IMR-90 (cell line): ENCODE measurements at regions not wholly inside any gene's neighbourhood (a gene's known extent, or its start where the extent isn't known, plus 50 kb on each side); places are given as distances from the start of the nearest gene placed in this dataset.

Experiments
- ATAC-seq: fragments of 200-7000 bp; cut with Tn5 transposase; 2 replicates; pipeline ENCODE4 v1.9.1; 2020; ENCODE audit warnings: low read depth, mild to moderate bottlenecking, moderate library complexity
- BruUV-seq: library from RNA; stranded (reverse); fragments of 400-500 nt; replicated peaks from 2 replicates; lab custom pipeline; 2021; lab: Mats Ljungman, UMichigan
- CTCF ChIA-PET: fragments of 300-600 bp; formaldehyde crosslinking; extraction: SDS; loops from one replicate; lab custom pipeline; 2021; ENCODE audit warnings: antibody characterized with exemption; lab: Yijun Ruan, JAX
- POLR2A ChIA-PET: fragments of 300-600 bp; sonication (Branson Sonifier 250); formaldehyde crosslinking; loops from one replicate; lab custom pipeline; 2022; ENCODE audit warnings: antibody characterized with exemption; ENCODE audit not compliant: unreplicated experiment; lab: Charles Lee
- DNase-seq: peaks from one replicate; pipeline ENCODE4 v3.0.0; 2013
- H2AFZ ChIP-seq: replicated peaks from 2 replicates; pipeline ENCODE3; 2013; ENCODE audit warnings: low read length, mild to moderate bottlenecking; ENCODE audit not compliant: poor library complexity
- H2AK5ac ChIP-seq: 2 replicates; pipeline ENCODE4 v1.6.1; 2013; ENCODE audit warnings: low read depth, low read length, inconsistent platforms
- H2AK9ac ChIP-seq: replicated peaks from 2 replicates; pipeline ENCODE3; 2013; ENCODE audit warnings: mild to moderate bottlenecking, low read depth, low read length, moderate library complexity; ENCODE audit not compliant: poor library complexity
- H2BK120ac ChIP-seq: 2 replicates; pipeline ENCODE4 v1.6.1; 2013; ENCODE audit warnings: low read depth, low read length, inconsistent platforms
- H2BK15ac ChIP-seq: 3 replicates; pipeline ENCODE4 v1.6.1; 2013; ENCODE audit warnings: low read depth, low read length, inconsistent platforms
- H2BK20ac ChIP-seq: 2 replicates; pipeline ENCODE4 v1.6.1; 2013; ENCODE audit warnings: low read depth, mild to moderate bottlenecking, inconsistent platforms, low read length, moderate library complexity
- H2BK5ac ChIP-seq: 2 replicates; pipeline ENCODE4 v1.6.1; 2013; ENCODE audit warnings: mild to moderate bottlenecking, low read depth, low read length, inconsistent platforms; ENCODE audit not compliant: poor library complexity, severe bottlenecking
- H3K14ac ChIP-seq: replicated peaks from 2 replicates; pipeline ENCODE4 v1.6.1; 2013; ENCODE audit warnings: low read depth, low read length, inconsistent platforms
- H3K18ac ChIP-seq: 2 replicates; pipeline ENCODE4 v1.6.1; 2013; ENCODE audit warnings: low read depth, low read length, control low read depth
- H3K23ac ChIP-seq: 2 replicates; pipeline ENCODE4 v1.6.1; 2013; ENCODE audit warnings: low read depth, low read length, inconsistent platforms
- H3K27ac ChIP-seq: 2 replicates; pipeline ENCODE4 v1.5.1; 2013; ENCODE audit warnings: mild to moderate bottlenecking, control low read depth, low read length; ENCODE audit not compliant: insufficient read depth
- H3K27me3 ChIP-seq: 2 replicates; pipeline ENCODE4 v1.6.1; 2013; ENCODE audit warnings: low read length; ENCODE audit not compliant: control insufficient read depth, insufficient read depth
- H3K36me3 ChIP-seq: 2 replicates; pipeline ENCODE4 v1.6.1; 2013; ENCODE audit warnings: low read length, mixed read lengths; ENCODE audit not compliant: control insufficient read depth, insufficient read depth
- H3K4ac ChIP-seq: 2 replicates; pipeline ENCODE4 v1.6.1; 2013; ENCODE audit warnings: low read depth, low read length, inconsistent platforms
- H3K4me1 ChIP-seq: 2 replicates; pipeline ENCODE4 v1.6.1; 2013; ENCODE audit warnings: low read length, mixed read lengths; ENCODE audit not compliant: control insufficient read depth, insufficient read depth
- H3K4me2 ChIP-seq: 2 replicates; pipeline ENCODE4 v1.6.1; 2013; ENCODE audit warnings: low read depth, mild to moderate bottlenecking, control low read depth, low read length, moderate library complexity
- H3K4me3 ChIP-seq: 2 replicates; pipeline ENCODE4 v1.5.1; 2013; ENCODE audit warnings: low read depth, mild to moderate bottlenecking, control low read depth, low read length, moderate library complexity; ENCODE audit not compliant: insufficient read depth
- H3K56ac ChIP-seq: 2 replicates; pipeline ENCODE4 v1.6.1; 2013; ENCODE audit warnings: low read length, inconsistent platforms; ENCODE audit not compliant: insufficient read depth; ENCODE audit errors: extremely low read depth
- H3K79me1 ChIP-seq, 2 experiments: 2 replicates each; pipeline ENCODE4 v1.6.1; 2013; ENCODE audit warnings: low read length in 2 of 2, inconsistent platforms in 1 of 2, low read depth in 1 of 2
- H3K9ac ChIP-seq: 2 replicates; pipeline ENCODE4 v1.6.1; 2013; ENCODE audit warnings: low read depth, low read length, control low read depth
- H3K9me1 ChIP-seq: 2 replicates; pipeline ENCODE4 v1.6.1; 2013; ENCODE audit warnings: low read length, inconsistent platforms; ENCODE audit not compliant: insufficient read depth
- H3K9me3 ChIP-seq: 2 replicates; pipeline ENCODE4 v1.6.1; 2013; ENCODE audit warnings: low read length; ENCODE audit not compliant: control insufficient read depth, insufficient read depth
- H4K20me1 ChIP-seq: 2 replicates; pipeline ENCODE4 v1.6.1; 2013; ENCODE audit warnings: low read length, inconsistent platforms; ENCODE audit not compliant: insufficient read depth
- H4K5ac ChIP-seq: 2 replicates; pipeline ENCODE4 v1.6.1; 2013; ENCODE audit warnings: mild to moderate bottlenecking, low read depth, low read length, control low read depth
- H4K8ac ChIP-seq, 2 experiments: 2 replicates each; pipeline ENCODE4 v1.6.1; 2013; ENCODE audit warnings: low read depth in 2 of 2, low read length in 2 of 2, control low read depth in 1 of 2, inconsistent platforms in 1 of 2
- H4K91ac ChIP-seq: 2 replicates; pipeline ENCODE4 v1.6.1; 2013; ENCODE audit warnings: low read depth, low read length, inconsistent platforms; ENCODE audit not compliant: insufficient read depth
- BHLHE40 ChIP-seq: fragments of 150-350 bp; IDR thresholded peaks from 2 replicates; pipeline ENCODE4 v1.6.1; 2016; ENCODE audit warnings: mild to moderate bottlenecking, low read depth, low read length
- CEBPB ChIP-seq: IDR thresholded peaks from 2 replicates; pipeline ENCODE4 v1.6.1; 2012; ENCODE audit warnings: low read depth, low read length, improper control_type of control experiment
- CHD1 ChIP-seq: IDR thresholded peaks from 2 replicates; pipeline ENCODE4 v1.6.1; 2012; ENCODE audit warnings: low read depth, low read length, improper control_type of control experiment
- FOS ChIP-seq: fragments of 150-350 bp; IDR thresholded peaks from 2 replicates; pipeline ENCODE4 v1.6.1; 2016; ENCODE audit warnings: low read depth, low read length
- MAFK ChIP-seq: IDR thresholded peaks from 2 replicates; pipeline ENCODE4 v1.6.1; 2012; ENCODE audit warnings: low read depth, low read length, improper control_type of control experiment
- MXI1 ChIP-seq: IDR thresholded peaks from 2 replicates; pipeline ENCODE4 v1.6.1; 2012; ENCODE audit warnings: low read depth, mild to moderate bottlenecking, low read length, moderate library complexity, borderline replicate concordance
- NFE2L2 ChIP-seq: fragments of 150-350 bp; IDR thresholded peaks from 2 replicates; pipeline ENCODE4 v1.6.1; 2016; ENCODE audit warnings: low read depth, mild to moderate bottlenecking, low read length
- POLR2A ChIP-seq: IDR thresholded peaks from 2 replicates; pipeline ENCODE4 v1.6.1; 2012; ENCODE audit warnings: mild to moderate bottlenecking, low read depth, low read length
- RAD21 ChIP-seq: IDR thresholded peaks from 2 replicates; pipeline ENCODE4 v1.6.1; 2012; ENCODE audit warnings: low read length, improper control_type of control experiment
- RFX5 ChIP-seq: IDR thresholded peaks from 2 replicates; pipeline ENCODE4 v1.8.0; 2012; ENCODE audit warnings: low read depth, mild to moderate bottlenecking, low read length, moderate library complexity
- SMC3 ChIP-seq: fragments of 150-350 bp; IDR thresholded peaks from 2 replicates; pipeline ENCODE4 v1.6.1; 2016; ENCODE audit warnings: low read depth, mild to moderate bottlenecking, antibody characterized with exemption, low read length, moderate library complexity
- WGBS, 2 experiments: methylation state at CpG; one replicate each; pipeline versions ENCODE4 v1.1.5 to v1.1.7; 2013; ENCODE audit warnings: missing lambda C conversion rate in 2 of 2; ENCODE audit not compliant: insufficient read length in 1 of 2; ENCODE audit errors: extremely low coverage in 2 of 2; 5-methylcytosine and 5-hydroxymethylcytosine counted together
- dilution Hi-C: fragments of 300-500 bp; cut with HindIII; formaldehyde crosslinking; loops from one replicate; pipeline ENCODE4 v1.14.3; 2018; ENCODE audit warnings: low sequenced_read_pairs; ENCODE audit not compliant: unreplicated experiment
- in situ Hi-C: fragments of 300-500 bp; cut with MboI; formaldehyde crosslinking; loops from 3 replicates; pipeline ENCODE4 v1.14.3; 2019; ENCODE audit warnings: low sequenced_read_pairs, inconsistent platforms, mixed read lengths
- intact Hi-C: fragments of 100-400 bp; cut with micrococcal nuclease; formaldehyde crosslinking; loops from 2 replicates; pipeline ENCODE4 v1.10.0; 2022
- TF ChIP-seq, protein P1 (sequence below): fragments of 150-350 bp; IDR thresholded peaks from 2 replicates; pipeline ENCODE4 v1.6.1; 2016; ENCODE audit warnings: low read depth, mild to moderate bottlenecking, low read length, moderate library complexity, borderline replicate concordance
- TF ChIP-seq, protein P2 (sequence below): fragments of 150-350 bp; IDR thresholded peaks from 2 replicates; pipeline ENCODE4 v1.6.1; 2017; ENCODE audit warnings: mild to moderate bottlenecking, antibody characterized with exemption, low read length, low read depth
- TF ChIP-seq, protein P3 (sequence below): conservative IDR thresholded peaks from 2 replicates; pipeline ENCODE4 v1.5.1; 2012; ENCODE audit warnings: mild to moderate bottlenecking, low read depth, low read length, improper control_type of control experiment

DNA sequence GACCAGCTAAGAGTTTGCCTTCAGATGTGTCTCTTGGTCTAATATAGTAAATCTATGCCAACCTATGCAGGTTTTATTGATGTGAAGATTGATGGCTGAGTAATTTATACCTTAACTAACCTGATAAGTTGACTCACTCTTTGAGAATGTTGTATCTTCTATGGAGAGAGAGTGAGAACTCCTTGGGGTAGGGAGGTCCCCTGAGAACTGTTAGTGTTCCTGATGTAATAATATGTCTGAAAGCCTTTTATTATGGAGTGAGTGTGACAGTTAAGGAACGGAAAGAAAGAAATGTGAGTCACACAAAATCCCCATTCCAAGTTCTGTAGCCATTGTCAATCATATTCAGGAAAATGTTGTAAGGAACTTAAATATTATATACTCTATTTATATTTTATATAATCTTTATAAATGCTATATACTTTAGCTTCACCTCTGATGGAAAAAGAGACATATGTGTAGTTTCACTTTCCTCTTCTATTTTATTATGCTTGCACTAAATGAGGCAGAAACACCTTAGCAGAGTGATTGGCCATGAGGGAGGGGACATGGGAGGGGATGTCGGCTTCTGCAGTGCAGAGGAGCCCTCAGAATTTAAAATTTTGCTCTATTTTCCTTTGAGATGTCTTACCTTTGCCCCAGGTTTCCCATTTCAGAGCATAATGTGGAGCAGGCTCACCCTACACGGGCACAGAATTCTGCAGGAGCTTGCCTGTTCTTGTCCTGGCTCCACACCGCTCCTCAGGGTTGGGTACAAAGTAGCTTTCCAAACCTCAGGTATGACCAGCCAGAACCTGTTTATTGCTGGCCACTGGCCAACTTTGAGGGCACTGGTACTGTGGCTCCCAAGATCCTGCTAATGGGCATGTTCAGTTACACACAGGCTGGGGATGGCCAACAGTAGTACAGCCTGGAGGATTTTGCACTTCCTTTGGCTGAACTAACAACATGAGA is 57.7 kb downstream of the ARF6 start:
- Histone ChIP-seq H2BK5ac (no peak overlapping the region), H3K18ac (peak overlapping the region; percentile 17; the same call in 1 of the 2 replicates), H3K79me1 (no peaks in the 10 kb centered on the region), H2BK15ac (no peak overlapping the region; the same call in 2 of the 3 replicates), H3K23ac (no peak overlapping the region), H2BK20ac (peak overlapping the region; percentile 26; the same call in 1 of the 2 replicates), H3K4ac (peak overlapping the region; percentile 8), H4K8ac (peak overlapping the region in 1 of 2 experiments; percentile 12; a peak in 1 of 4 replicates), H4K5ac (no peak overlapping the region), H3K9ac (no peak overlapping the region), H3K14ac (no peak overlapping the region), H3K36me3 (no peaks in the 10 kb centered on the region), H4K20me1 (no peaks in the 10 kb centered on the region), H2BK120ac (peak overlapping the region; percentile 26; the same call in 1 of the 2 replicates), H3K27ac (no peak overlapping the region), H3K27me3 (no peaks in the 10 kb centered on the region), H4K91ac (no peak overlapping the region), H3K9me1 (peaks cover 19% of the 10 kb centered on the region), H3K4me2 (no peak overlapping the region), H3K4me3 (no peak overlapping the region), H3K56ac (no peak overlapping the region), H3K9me3 (no peaks in the 10 kb centered on the region), H2AFZ (no peak overlapping the region), H2AK9ac (no peak overlapping the region), H2AK5ac (no peak overlapping the region), H3K4me1 (peaks cover 7% of the 10 kb centered on the region)
- in situ Hi-C loops, result no loop called here
- intact Hi-C loops, result no loop called here
- POLR2A ChIA-PET, result no interaction called here
- 75% methylated on average over 2 of the region's 4 CpGs; no CpG with 5 or more reads in 1 of the 2 experiments for WGBS, 2 experiments
- dilution Hi-C loops, result no loop called here
- DNase-seq (no peak), ATAC-seq (no peak)
- BruUV-seq, result no TSS peak
- CTCF ChIA-PET, result interaction anchor here (0.6 kb wide), 1 partner anchor 162 kb away, joined by 8 read pairs; no protein-coding TSS in a partner anchor
- TF ChIP-seq SMC3 (no peak), MAFK (no peak), RAD21 (no peak), RFX5 (no peak), CHD1 (no peak), NFE2L2 (no peak), MXI1 (no peak), BHLHE40 (no peak), FOS (no peak), CEBPB (no peak), POLR2A (no peak)
- TF ChIP-seq, protein P1, sequence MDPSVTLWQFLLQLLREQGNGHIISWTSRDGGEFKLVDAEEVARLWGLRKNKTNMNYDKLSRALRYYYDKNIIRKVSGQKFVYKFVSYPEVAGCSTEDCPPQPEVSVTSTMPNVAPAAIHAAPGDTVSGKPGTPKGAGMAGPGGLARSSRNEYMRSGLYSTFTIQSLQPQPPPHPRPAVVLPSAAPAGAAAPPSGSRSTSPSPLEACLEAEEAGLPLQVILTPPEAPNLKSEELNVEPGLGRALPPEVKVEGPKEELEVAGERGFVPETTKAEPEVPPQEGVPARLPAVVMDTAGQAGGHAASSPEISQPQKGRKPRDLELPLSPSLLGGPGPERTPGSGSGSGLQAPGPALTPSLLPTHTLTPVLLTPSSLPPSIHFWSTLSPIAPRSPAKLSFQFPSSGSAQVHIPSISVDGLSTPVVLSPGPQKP, result no peak
- TF ChIP-seq, protein P2, sequence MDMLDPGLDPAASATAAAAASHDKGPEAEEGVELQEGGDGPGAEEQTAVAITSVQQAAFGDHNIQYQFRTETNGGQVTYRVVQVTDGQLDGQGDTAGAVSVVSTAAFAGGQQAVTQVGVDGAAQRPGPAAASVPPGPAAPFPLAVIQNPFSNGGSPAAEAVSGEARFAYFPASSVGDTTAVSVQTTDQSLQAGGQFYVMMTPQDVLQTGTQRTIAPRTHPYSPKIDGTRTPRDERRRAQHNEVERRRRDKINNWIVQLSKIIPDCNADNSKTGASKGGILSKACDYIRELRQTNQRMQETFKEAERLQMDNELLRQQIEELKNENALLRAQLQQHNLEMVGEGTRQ, result no peak
- TF ChIP-seq, protein P3, sequence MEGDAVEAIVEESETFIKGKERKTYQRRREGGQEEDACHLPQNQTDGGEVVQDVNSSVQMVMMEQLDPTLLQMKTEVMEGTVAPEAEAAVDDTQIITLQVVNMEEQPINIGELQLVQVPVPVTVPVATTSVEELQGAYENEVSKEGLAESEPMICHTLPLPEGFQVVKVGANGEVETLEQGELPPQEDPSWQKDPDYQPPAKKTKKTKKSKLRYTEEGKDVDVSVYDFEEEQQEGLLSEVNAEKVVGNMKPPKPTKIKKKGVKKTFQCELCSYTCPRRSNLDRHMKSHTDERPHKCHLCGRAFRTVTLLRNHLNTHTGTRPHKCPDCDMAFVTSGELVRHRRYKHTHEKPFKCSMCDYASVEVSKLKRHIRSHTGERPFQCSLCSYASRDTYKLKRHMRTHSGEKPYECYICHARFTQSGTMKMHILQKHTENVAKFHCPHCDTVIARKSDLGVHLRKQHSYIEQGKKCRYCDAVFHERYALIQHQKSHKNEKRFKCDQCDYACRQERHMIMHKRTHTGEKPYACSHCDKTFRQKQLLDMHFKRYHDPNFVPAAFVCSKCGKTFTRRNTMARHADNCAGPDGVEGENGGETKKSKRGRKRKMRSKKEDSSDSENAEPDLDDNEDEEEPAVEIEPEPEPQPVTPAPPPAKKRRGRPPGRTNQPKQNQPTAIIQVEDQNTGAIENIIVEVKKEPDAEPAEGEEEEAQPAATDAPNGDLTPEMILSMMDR, result no peak
